ENCODE measurements at regions not wholly inside any gene's neighbourhood (a gene's known extent, or its start where the extent isn't known, plus 50 kb on each side); places are given as distances from the start of the nearest gene placed in this dataset.

GRCh38 chr17:31724026-31724425 is 135.0 kb downstream of the COPRS start:
- TF ChIP-seq, protein P1, sequence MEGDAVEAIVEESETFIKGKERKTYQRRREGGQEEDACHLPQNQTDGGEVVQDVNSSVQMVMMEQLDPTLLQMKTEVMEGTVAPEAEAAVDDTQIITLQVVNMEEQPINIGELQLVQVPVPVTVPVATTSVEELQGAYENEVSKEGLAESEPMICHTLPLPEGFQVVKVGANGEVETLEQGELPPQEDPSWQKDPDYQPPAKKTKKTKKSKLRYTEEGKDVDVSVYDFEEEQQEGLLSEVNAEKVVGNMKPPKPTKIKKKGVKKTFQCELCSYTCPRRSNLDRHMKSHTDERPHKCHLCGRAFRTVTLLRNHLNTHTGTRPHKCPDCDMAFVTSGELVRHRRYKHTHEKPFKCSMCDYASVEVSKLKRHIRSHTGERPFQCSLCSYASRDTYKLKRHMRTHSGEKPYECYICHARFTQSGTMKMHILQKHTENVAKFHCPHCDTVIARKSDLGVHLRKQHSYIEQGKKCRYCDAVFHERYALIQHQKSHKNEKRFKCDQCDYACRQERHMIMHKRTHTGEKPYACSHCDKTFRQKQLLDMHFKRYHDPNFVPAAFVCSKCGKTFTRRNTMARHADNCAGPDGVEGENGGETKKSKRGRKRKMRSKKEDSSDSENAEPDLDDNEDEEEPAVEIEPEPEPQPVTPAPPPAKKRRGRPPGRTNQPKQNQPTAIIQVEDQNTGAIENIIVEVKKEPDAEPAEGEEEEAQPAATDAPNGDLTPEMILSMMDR (conservative IDR thresholded peaks at IDR 0.05; ENCODE audit: low read length) = no peak
- TF ChIP-seq EZH2phosphoT487 (IDR thresholded peaks at IDR 0.05; ENCODE audit: borderline replicate concordance) = no peak

Measured in Loucy (cell line).